ENCODE measurements at regions not wholly inside any gene's neighbourhood (a gene's known extent, or its start where the extent isn't known, plus 50 kb on each side); places are given as distances from the start of the nearest gene placed in this dataset.

DNA sequence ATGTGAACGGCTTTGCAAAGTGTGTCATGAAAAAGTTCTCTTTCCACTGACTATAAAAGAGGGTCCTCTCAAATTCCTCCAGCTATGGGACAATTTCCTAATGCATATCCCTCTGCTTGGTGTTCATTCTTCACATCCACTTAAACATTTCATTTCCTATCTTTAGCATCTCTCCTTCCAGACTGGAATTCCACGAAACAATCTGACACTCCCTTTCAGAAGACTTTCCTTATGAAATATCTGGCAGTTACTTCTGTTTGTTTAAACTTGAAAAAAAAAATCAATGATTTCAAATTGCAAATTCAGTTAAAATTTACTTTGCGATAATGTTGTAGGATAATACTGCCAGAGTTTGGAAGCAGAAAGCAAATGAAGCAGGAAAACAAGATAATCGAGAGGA lies 105.8 kb upstream of the SELENOK start:
- no peaks in the 10 kb centered on the region for H3K9me3 ChIP-seq (ENCODE audit: control insufficient read depth, low read depth, low read length)
- no peaks in the 10 kb centered on the region for H4K20me1 ChIP-seq (ENCODE audit: control insufficient read depth, extremely low read depth, insufficient read depth, low read length)
- no peak overlapping the region for H3K9ac ChIP-seq (ENCODE audit: control insufficient read depth, extremely low read depth, insufficient read depth, low read length)
- FAIRE-seq (no peak), DNase-seq (ENCODE audit: low read depth, low spot score) (no peak)
- no peaks in the 10 kb centered on the region for H3K36me3 ChIP-seq (ENCODE audit: control insufficient read depth in 2 of 2, extremely low read depth in 1 of 2, insufficient read depth in 2 of 2, low read length in 2 of 2)
- no peak overlapping the region for H3K4me3 ChIP-seq (ENCODE audit: control insufficient read depth in 2 of 3, extremely low read depth in 1 of 3, insufficient read depth in 2 of 3, low read depth in 1 of 3, low read length in 3 of 3)
- H3K27ac ChIP-seq (ENCODE audit: control insufficient read depth, insufficient read depth, low read length) = no peak overlapping the region
- no peaks in the 10 kb centered on the region for H3K9me1 ChIP-seq (ENCODE audit: control insufficient read depth, extremely low read depth, insufficient read depth, low read length)
- no peaks in the 10 kb centered on the region for H3K4me1 ChIP-seq (ENCODE audit: control insufficient read depth, extremely low read depth, insufficient read depth, low read length)
- dilution Hi-C loops (cut with MboI; ENCODE audit: extremely low pct_ligation_motif_present, low sequenced_read_pairs) = no loop called here
- H2AFZ ChIP-seq (ENCODE audit: control insufficient read depth, low read length) = no peak overlapping the region
- H3K27me3 ChIP-seq (ENCODE audit: control insufficient read depth, extremely low read depth, insufficient read depth, low read length) = no peaks in the 10 kb centered on the region
- no peaks in the 10 kb centered on the region for H3K79me2 ChIP-seq (ENCODE audit: control insufficient read depth, insufficient read depth, low read length)
- no peak for TF ChIP-seq EZH2 (IDR thresholded peaks at IDR 0.05; ENCODE audit: low read length)
- TF ChIP-seq, protein P1, sequence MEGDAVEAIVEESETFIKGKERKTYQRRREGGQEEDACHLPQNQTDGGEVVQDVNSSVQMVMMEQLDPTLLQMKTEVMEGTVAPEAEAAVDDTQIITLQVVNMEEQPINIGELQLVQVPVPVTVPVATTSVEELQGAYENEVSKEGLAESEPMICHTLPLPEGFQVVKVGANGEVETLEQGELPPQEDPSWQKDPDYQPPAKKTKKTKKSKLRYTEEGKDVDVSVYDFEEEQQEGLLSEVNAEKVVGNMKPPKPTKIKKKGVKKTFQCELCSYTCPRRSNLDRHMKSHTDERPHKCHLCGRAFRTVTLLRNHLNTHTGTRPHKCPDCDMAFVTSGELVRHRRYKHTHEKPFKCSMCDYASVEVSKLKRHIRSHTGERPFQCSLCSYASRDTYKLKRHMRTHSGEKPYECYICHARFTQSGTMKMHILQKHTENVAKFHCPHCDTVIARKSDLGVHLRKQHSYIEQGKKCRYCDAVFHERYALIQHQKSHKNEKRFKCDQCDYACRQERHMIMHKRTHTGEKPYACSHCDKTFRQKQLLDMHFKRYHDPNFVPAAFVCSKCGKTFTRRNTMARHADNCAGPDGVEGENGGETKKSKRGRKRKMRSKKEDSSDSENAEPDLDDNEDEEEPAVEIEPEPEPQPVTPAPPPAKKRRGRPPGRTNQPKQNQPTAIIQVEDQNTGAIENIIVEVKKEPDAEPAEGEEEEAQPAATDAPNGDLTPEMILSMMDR (optimal IDR thresholded peaks at IDR 0.05 in 1 of 3, IDR thresholded peaks at IDR 0.05 in 1 of 3, conservative IDR thresholded peaks at IDR 0.05 in 1 of 3; ENCODE audit: extremely low read depth in 1 of 3, insufficient read depth in 2 of 3, low read length in 3 of 3) = no peak
- H3K4me2 ChIP-seq (ENCODE audit: control insufficient read depth, extremely low read depth, insufficient read depth, low read depth, low read length) = no peak overlapping the region

DNA sequence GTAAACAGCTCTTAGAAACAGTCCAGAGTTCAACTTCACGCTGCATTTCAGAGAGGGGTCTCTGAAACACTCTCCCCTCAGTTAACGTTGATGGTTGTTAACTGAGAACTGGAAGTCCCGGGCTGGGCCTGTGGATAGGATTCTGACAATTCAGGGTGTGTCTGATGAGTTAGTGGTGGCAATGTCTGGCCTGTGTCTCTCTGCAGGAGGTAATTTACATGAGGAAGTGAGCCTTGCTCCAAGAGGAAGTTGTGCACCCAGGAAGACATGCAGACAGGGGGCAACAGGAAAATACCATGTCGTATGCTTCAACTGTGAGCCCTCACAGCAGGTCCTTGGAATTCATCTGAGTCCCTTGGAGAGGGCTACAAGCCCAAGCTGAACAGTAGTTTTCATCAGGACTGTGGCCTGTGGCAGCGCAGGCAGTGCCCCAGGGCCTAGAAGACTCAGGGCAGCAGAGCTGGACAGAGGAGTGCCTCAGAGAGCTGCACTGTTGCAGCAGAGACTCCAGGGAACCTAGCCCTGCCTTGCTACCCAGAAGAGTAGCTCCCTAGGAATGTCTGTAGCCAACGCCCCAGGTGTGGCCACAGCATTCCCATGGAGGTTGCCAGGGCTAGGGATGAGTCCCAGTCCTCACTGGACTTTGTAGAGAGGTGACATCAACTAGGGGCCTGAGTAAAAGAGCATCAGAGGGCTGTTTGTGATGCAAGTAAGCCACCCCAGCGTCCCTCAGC lies 104.6 kb upstream of the SELENOK start:
- dilution Hi-C loops (cut with MboI; ENCODE audit: extremely low pct_ligation_motif_present, low sequenced_read_pairs) = no loop called here
- Histone ChIP-seq H3K4me1 (ENCODE audit: control insufficient read depth, extremely low read depth, insufficient read depth, low read length) (no peaks in the 10 kb centered on the region), H3K9ac (ENCODE audit: control insufficient read depth, extremely low read depth, insufficient read depth, low read length) (no peak overlapping the region), H3K27ac (ENCODE audit: control insufficient read depth, insufficient read depth, low read length) (no peak overlapping the region), H3K9me3 (ENCODE audit: control insufficient read depth, low read depth, low read length) (no peaks in the 10 kb centered on the region), H3K9me1 (ENCODE audit: control insufficient read depth, extremely low read depth, insufficient read depth, low read length) (no peaks in the 10 kb centered on the region), H3K4me3 (ENCODE audit: control insufficient read depth in 2 of 3, extremely low read depth in 1 of 3, insufficient read depth in 2 of 3, low read depth in 1 of 3, low read length in 3 of 3) (no peak overlapping the region), H3K4me2 (ENCODE audit: control insufficient read depth, extremely low read depth, insufficient read depth, low read depth, low read length) (no peak overlapping the region), H2AFZ (ENCODE audit: control insufficient read depth, low read length) (no peak overlapping the region), H3K27me3 (ENCODE audit: control insufficient read depth, extremely low read depth, insufficient read depth, low read length) (no peaks in the 10 kb centered on the region), H4K20me1 (ENCODE audit: control insufficient read depth, extremely low read depth, insufficient read depth, low read length) (no peaks in the 10 kb centered on the region), H3K79me2 (ENCODE audit: control insufficient read depth, insufficient read depth, low read length) (no peaks in the 10 kb centered on the region), H3K36me3 (ENCODE audit: control insufficient read depth in 2 of 2, extremely low read depth in 1 of 2, insufficient read depth in 2 of 2, low read length in 2 of 2) (no peaks in the 10 kb centered on the region)
- DNase-seq (ENCODE audit: low read depth, low spot score) (no peak), FAIRE-seq (no peak)
- TF ChIP-seq, protein P1 (optimal IDR thresholded peaks at IDR 0.05 in 1 of 3, IDR thresholded peaks at IDR 0.05 in 1 of 3, conservative IDR thresholded peaks at IDR 0.05 in 1 of 3; ENCODE audit: extremely low read depth in 1 of 3, insufficient read depth in 2 of 3, low read length in 3 of 3) = no peak
- no peak for TF ChIP-seq EZH2 (IDR thresholded peaks at IDR 0.05; ENCODE audit: low read length)
